Dermis microvascular lymphatic vessel endothelial cell (primary cell): ENCODE measurements at regions not wholly inside any gene's neighbourhood (a gene's known extent, or its start where the extent isn't known, plus 50 kb on each side); places are given as distances from the start of the nearest gene placed in this dataset.
"Not testable (repeated sequence)": the region's sequence is repeated elsewhere in the genome, so short reads cannot be mapped to it uniquely, and the experiment has no call there.

Experiments used
- DNase-seq, 2 donors: peaks; one replicate each; pipeline versions ENCODE4 v3.0.0 to v3.0.0-alpha.2; 2010; ENCODE audit warnings: low read depth in 2 of 2

DNA sequence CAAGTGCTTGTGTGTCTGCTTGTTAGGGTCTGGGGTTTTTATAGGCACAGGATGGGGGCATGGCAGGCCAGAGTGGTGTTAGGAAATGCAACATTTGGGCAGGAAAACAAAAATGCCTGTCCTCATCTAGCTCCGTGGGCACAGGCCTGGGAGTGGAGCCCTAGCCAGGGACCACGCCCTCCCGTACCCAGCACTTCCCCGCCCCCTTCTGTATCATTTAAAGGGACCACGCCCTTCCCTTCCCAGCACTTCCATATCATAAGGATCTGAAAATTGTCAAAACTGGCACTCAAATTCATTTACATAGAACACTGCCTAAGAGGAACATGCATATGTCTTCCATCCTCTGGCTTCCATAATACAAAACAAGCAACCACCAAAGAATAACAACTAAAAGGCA lies 185.8 kb downstream of the B3GLCT start:
- no peak for DNase-seq

- DNase-seq = no peak
Measured at GRCh38 chr13:31394506-31394905, 194.7 kb downstream of the B3GLCT start.

DNA sequence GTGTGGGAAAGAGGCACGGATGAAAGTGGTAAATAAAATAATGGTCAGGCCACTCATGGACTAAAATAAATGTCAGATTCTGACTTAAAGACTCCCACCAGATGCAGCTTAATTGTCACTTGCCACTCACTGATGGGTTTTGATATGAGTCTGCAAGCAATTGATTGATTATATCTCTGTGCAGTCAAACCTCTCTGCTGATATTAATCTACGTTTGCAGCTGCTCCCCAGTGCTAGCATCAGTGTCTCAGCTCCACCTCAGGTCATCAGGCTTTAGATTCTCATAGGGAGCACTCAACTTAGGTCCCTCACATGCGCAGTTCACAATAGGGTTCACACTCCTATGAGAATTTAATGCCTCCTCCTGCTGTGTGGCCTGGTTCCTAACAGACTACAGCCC lies 195.3 kb downstream of the B3GLCT start:
- DNase-seq = no peak

- DNase-seq = no peak
Measured at GRCh38 chr13:31399690-31400089, 199.9 kb downstream of the B3GLCT start.

- DNase-seq = not testable (repeated sequence)
Measured at GRCh38 chr13:31403711-31404110, 203.9 kb downstream of the B3GLCT start.

DNA sequence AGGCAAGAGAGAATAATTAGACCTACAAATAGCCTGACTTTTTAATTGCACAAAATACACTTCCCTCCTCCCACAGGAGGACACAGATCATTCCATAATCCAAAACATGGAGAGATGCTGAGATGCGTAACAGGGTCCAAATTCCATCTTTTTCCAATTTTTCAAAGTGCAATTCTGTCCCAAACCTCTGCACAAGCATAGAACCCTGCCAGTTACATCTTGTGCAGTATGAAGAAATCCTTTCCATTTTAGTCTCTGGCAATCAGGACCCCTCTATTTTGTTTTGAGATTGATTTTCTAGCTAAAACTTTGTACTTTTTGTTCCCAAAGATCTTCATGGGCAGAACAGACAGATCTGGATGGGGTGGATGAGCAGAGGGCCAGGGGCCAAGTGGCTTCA lies 209.2 kb downstream of the B3GLCT start:
- no peak for DNase-seq

DNA sequence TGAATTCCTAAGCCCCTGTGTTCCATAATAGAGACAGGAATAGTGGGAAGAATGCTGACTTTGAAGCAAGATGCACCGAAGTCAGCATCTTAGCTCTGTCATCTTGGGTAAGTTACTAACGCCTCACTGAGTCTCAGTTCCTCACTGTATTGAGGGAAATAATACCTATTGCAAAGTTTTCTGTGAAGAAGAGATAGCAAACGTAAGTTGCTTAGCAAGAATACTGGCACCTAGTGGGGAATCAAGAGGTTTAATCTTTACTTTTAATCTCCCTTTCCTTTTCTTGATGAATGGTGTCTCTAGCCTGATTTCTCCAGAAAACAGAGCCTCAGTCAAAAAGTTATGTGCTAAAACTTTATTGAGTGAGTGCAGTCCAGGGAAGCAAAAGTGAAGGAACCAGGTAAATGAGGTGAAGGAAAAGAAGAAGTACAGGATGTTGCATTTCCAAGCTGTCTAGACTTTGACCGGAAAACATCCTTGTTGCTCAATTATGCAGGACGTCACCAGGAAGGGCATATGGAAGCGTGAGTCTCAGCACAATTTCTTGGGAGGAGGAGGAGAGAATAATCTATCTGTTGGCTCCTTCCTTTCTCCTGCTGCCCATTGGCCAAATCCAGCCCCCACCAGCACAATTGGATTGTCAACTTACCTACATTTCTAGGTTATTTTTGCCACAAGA lies 210.0 kb downstream of the B3GLCT start:
- no peak for DNase-seq

DNA sequence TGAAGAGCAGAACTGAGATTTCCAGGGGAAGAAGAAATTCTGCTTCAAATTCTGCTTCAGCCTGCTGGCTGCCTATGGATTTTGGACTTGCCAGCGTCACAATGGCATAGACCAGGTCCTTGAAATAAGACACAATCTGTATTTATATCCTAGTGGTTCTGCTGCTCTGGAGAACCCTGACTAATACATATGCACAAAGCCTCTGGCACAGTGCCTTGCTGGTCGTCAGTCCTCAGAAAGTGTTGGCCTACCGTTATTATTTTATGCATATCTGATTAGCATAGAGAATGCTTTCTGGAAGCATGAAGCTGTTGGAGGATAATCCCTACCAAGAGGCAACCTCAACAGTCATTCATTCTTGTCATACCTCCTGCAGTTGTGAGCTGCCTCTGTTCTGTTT lies 213.7 kb downstream of the B3GLCT start:
- DNase-seq = no peak

DNA sequence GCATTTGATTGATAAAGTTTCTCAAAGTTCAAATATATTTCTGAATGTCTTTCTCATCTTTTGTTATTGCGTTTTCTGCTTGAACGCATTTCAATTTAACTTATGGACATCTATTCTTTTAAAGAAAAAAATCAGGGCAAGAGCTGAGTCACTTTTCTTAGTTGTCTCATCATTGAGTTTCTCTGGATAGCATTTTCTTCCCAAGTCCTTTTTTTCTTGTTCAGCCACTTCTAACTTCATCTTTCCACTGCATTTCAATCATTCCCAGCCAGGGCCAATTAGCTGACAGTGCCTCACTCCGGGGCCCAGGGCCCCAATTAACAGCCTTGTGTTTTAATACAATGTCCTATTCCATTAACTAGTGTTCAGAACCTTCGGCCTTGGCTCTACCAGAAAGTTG lies 216.3 kb downstream of the B3GLCT start:
- DNase-seq = no peak

GRCh38 chr13:31418186-31418585 lies 218.4 kb downstream of the B3GLCT start:
- no peak for DNase-seq

DNA sequence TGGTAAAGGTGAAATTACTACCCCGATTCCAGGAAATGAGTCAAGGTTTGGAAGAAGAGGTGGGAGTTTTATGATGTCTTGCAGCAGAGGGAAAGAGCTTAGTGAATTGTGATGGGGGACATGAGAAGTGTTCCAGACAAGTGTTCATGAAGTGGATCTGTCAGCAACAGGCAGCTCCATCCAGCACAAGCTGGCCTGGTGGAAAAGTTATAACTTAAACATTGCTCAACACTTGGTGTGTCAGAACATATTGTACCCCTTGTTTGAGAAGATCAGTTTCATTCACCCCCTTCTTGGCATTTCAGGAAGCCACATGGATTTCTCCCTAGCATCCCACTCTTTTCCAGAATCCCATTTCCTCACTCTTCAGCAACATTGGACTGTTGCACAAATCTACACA lies 222.0 kb downstream of the B3GLCT start:
- DNase-seq = no peak

DNA sequence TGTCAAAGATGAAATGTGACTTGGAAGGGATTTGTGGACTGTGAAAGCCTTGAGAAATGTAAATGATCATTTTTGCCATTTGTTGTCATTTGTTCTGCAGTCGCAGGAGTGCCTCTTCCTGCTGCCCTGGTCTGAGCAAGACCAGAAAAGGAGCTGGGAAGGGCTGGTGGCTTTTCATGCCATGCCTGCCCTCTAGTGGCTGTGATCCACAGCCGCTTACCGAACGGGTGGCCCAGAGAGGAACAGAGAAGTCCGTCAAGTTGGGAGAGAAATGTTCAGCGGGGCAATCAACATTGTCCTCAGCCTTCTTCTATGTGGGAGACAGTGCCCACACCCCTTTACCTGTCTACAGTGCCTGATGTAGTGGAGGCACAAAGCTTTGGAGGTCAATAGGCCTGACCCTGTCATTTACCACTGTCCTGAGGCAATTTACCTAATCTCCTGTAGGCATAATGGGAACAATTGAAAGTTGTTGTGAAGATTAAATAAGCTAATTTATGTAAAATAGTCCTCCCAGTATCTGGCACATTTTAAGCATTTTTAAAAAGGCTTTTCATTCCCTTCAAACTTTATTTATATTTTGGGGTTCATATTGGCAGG lies 224.5 kb downstream of the B3GLCT start:
- peak; percentile 63 to 83 for DNase-seq

DNA sequence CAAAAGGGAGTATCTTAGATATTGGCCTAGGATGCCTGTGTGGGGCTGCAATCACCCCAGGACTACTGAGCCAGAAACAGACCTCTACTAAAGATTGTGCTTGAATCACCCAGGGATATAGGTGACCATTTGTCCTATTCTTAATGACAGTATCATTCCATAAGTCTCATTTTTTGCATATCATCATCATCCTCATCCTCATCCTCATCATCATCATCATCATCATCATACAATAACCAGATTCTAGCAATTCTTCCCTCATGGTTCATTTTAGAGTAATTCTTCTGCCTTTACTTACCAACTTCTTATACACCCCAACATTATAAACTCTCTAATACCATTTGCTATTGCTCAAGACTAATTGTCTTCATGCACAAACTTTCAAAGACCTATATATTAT lies 226.6 kb downstream of the B3GLCT start:
- no peak for DNase-seq

DNA sequence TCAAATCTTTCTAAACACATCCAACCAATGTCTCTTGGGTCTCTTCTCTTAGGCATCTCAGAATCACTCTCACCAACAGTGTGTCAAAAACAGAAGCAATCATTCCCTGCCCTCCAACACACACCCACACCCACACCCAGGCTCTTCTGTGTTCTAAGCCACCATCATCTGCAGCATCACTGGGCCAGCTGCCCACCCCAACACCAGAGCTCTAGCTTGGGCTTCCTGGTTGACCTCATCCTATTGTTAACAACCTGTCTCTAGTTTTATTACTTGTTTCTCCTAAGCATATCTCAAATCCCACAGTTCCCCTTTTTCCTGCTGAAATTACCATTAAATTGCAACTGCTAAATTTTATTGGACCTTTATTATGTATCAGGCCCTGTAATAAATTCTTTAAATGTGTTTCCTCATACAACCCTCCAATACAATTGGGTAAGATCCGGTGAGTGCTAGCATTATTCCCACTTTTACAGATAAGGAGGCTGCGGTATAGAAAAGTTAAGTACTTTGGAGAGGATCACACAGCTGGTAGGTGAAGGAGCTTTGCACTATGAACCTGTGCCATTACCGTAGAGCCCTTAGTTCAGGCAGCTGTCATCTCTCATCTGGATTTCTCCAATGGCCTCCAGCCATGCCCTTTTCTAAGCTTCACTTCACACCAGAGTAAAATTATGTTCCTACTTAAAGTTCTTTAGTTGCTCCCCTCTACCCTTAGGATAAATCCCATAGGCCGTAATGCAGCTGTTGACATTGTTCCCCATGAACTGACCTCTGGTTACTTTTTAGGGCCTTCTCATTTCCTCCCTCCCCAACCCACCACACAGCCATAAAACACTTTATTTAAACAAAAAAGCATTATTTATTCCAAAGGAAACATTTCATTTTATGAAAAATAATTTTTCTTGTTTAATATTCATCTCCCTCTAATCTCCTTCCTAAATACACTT lies 227.7 kb downstream of the B3GLCT start:
- DNase-seq = peak; percentile 70 to 77

DNA sequence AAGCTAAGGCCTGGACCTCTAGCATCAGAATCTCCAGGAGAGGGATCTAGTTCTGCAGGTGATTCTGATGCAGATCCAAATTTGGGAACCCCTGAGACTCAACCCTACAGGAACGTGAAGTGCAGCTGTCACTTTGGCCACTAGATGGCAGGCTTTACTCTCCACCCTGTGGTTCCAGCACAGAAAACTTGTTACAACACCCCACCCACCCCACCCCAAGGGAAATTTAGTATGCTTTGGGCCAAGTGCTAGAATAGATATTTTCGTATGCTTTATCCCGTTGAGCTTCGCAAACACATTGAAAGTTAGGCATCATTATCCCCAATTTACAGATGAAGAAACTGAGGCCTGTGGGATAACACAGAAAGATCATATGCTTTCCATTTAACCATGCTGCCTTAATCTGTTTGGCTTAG lies 232.0 kb downstream of the B3GLCT start:
- peak; percentile 9 to 43 for DNase-seq

GRCh38 chr13:31433207-31433606 lies 233.4 kb downstream of the B3GLCT start:
- no peak for DNase-seq

- DNase-seq = no peak
Measured at GRCh38 chr13:31433746-31434145, 234.0 kb downstream of the B3GLCT start.

GRCh38 chr13:31434613-31435012 lies 234.8 kb downstream of the B3GLCT start:
- DNase-seq = no peak

- no peak for DNase-seq
Measured at GRCh38 chr13:31435536-31435935, 235.8 kb downstream of the B3GLCT start.

DNA sequence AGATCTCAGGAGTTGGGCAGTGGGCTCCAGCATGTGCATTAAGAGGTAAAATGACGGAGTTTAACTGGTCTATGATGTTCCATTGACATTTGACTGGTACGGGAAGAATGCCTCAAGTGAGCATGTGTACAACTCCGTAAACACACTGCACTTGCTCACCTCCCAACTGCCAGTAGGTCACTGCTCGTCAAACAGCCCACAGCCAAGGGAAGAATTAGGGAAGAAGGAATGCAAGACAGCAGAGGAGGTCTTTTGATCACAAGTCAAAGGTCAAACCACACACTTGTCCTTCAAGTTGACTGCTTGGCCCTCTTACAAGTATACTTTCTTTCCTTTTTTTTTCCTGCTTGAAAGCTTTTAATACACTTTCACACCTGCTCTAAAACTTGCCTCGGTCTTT lies 236.7 kb downstream of the B3GLCT start:
- DNase-seq = no peak

GRCh38 chr13:31437975-31438374 lies 238.2 kb downstream of the B3GLCT start:
- no peak for DNase-seq

- DNase-seq = no peak
Measured at GRCh38 chr13:31440132-31440531, 240.4 kb downstream of the B3GLCT start.
